ENCODE measurements at regions not wholly inside any gene's neighbourhood (a gene's known extent, or its start where the extent isn't known, plus 50 kb on each side); places are given as distances from the start of the nearest gene placed in this dataset.

DNA sequence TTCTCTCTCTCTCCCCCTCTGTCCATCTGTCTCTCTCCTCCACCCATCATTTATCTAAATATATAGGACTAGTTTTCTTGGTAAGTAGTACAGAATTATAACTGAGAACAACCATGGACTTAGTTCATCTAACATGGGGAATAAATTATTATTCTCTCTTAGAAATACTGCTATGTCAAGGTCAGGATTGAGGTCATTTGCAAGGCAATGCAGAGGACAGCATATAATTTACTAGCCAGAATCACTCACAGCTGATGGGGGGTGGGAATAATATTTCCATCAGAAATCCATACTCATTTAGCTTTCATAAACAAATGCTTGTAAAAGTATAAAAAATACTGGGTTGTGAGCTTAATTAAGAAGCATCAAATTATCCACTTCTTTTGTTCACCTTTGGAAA lies 553.9 kb upstream of the POU3F2 start:
- FAIRE-seq (no peak), DNase-seq (ENCODE audit: insufficient read length, low spot score) (no peak)
- no peak for TF ChIP-seq CTCF (IDR thresholded peaks at IDR 0.05; ENCODE audit: insufficient read depth, missing control alignments)

- DNase-seq (ENCODE audit: insufficient read length, low spot score) (no peak), FAIRE-seq (no peak)
- TF ChIP-seq CTCF (IDR thresholded peaks at IDR 0.05; ENCODE audit: insufficient read depth, missing control alignments) = no peak
Measured at GRCh38 chr6:98286620-98287019, 547.8 kb upstream of the POU3F2 start.

GRCh38 chr6:98287876-98288275 lies 546.5 kb upstream of the POU3F2 start:
- no peak for FAIRE-seq
- no peak for DNase-seq (ENCODE audit: insufficient read length, low spot score)

GRCh38 chr6:98292810-98293209 lies 541.6 kb upstream of the POU3F2 start:
- no peak for DNase-seq (ENCODE audit: insufficient read length, low spot score)
- FAIRE-seq = no peak
- TF ChIP-seq CTCF (IDR thresholded peaks at IDR 0.05; ENCODE audit: insufficient read depth, missing control alignments) = no peak

More at GRCh38 chr6:98287876-98288275, 546.5 kb upstream of the POU3F2 start:
- TF ChIP-seq CTCF (IDR thresholded peaks at IDR 0.05; ENCODE audit: insufficient read depth, missing control alignments) = no peak

DNA sequence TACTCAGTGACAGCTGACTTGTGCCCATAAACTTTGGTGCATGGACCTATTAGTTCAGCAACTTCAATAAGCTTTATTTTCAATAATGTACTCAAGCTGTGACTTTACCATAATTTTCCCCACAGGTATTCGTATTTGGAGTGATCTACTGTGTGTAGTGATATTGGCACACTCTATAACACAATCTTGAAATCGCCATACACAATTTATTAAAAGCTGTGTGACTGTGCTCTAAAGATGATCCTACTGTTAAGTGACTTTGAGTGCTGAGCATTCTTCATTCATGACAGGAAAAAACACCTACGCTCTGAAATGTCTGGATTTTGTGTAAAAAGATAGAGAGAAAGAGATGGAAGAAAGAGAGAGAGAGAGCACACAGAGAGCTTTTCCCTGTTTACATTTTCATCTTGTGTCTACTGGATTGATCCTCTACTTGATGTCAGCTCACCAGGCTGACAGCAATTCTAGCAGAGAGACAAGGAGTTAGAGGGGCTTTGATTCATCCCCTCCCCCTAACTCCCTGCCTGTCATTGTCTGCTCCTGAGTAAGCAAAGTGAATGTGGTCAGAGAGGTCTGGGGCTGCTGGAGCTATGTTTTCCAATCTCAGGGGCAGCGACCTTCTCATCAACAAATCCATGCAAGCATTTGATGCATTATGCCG lies 538.7 kb upstream of the POU3F2 start:
- DNase-seq (ENCODE audit: insufficient read length, low spot score) = no peak
- no peak for FAIRE-seq
- no peak for TF ChIP-seq CTCF (IDR thresholded peaks at IDR 0.05; ENCODE audit: insufficient read depth, missing control alignments)

DNA sequence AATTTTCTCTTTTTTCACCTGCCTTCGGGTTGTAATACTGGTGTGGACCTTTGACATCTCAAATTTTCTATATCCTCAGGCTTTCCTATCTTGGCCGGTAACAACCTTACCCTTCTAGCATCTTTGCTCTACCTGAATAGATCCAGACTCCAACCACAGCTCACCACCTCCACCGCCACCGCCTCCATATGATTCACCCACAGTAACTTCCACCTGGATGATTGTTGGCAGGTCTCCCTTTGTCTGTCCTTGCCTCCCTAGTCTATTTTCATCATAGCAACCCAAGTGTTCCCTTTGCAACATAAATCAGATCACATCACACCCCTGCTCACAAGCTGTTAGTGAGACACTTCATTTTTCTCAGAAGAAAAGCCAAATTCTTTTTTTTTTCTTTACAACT lies 525.8 kb upstream of the POU3F2 start:
- DNase-seq (ENCODE audit: insufficient read length, low spot score) (no peak), FAIRE-seq (no peak)
- TF ChIP-seq CTCF (IDR thresholded peaks at IDR 0.05; ENCODE audit: insufficient read depth, missing control alignments) = no peak

DNA sequence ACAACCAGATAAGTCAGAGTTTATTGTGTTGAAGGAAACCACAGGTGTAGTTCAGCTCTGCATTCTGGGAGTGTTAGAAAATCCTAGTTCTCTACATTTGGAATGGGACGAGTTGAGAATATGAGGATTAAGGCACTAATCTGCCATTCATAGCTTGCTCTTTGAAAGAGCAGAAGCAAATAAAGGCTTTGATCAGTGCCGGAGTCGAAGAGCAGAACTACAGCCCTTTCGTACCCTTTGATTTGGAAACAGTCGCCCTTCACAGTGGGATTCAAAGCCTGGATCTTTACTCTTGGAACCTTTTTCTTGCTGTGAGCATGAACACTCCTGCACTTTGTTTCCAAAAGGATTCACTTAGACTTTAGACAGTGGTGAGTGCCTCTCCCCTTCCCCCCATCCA lies 523.9 kb upstream of the POU3F2 start:
- FAIRE-seq (no peak), DNase-seq (ENCODE audit: insufficient read length, low spot score) (no peak)

More for the DNA sequence above, 523.9 kb upstream of the POU3F2 start:
- no peak for TF ChIP-seq CTCF (IDR thresholded peaks at IDR 0.05; ENCODE audit: insufficient read depth, missing control alignments)
